Hepatocyte (in vitro differentiated cells): ENCODE measurements at regions not wholly inside any gene's neighbourhood (a gene's known extent, or its start where the extent isn't known, plus 50 kb on each side); places are given as distances from the start of the nearest gene placed in this dataset.
"Not testable (repeated sequence)": the region's sequence is repeated elsewhere in the genome, so short reads cannot be mapped to it uniquely, and the experiment has no call there.

Source experiments
- DNase-seq: peaks from one replicate; pipeline ENCODE4 v3.0.0-alpha.2; 2016; ENCODE audit warnings: low spot score
- H2AFZ ChIP-seq: fragments of 200-600 bp; sonication (generic); 2 replicates; pipeline ENCODE4 v1.6.0; 2016; ENCODE audit warnings: antibody characterized with exemption, mild to moderate bottlenecking
- H3K27ac ChIP-seq: fragments of 200-600 bp; sonication (generic); 2 replicates; pipeline ENCODE4 v1.5.1; 2016; ENCODE audit warnings: mild to moderate bottlenecking
- H3K27me3 ChIP-seq: fragments of 200-600 bp; sonication (generic); 2 replicates; pipeline ENCODE4 v1.6.1; 2016
- H3K36me3 ChIP-seq: fragments of 200-600 bp; sonication (generic); replicated peaks from 2 replicates; pipeline ENCODE4 v1.5.1; 2016; ENCODE audit warnings: low read depth; ENCODE audit not compliant: insufficient read depth
- H3K4me1 ChIP-seq: fragments of 200-600 bp; sonication (generic); 2 replicates; pipeline ENCODE4 v1.5.1; 2016; ENCODE audit warnings: mild to moderate bottlenecking, moderate library complexity; ENCODE audit not compliant: insufficient read depth
- H3K4me2 ChIP-seq: fragments of 200-600 bp; sonication (generic); 2 replicates; pipeline ENCODE4 v1.6.0; 2016
- H3K4me3 ChIP-seq: fragments of 200-600 bp; sonication (generic); 2 replicates; pipeline ENCODE4 v1.5.1; 2016; ENCODE audit warnings: mild to moderate bottlenecking
- H3K79me2 ChIP-seq: fragments of 200-600 bp; sonication (generic); 2 replicates; pipeline ENCODE4 v1.6.0; 2017; ENCODE audit warnings: mild to moderate bottlenecking
- H3K9me2 ChIP-seq: fragments of 200-600 bp; sonication (generic); replicated peaks from 2 replicates; pipeline ENCODE4 v1.6.0; 2017; ENCODE audit warnings: mild to moderate bottlenecking; ENCODE audit not compliant: insufficient read depth
- H3K9me3 ChIP-seq: fragments of 200-600 bp; sonication (generic); 2 replicates; pipeline ENCODE4 v1.5.1; 2016; ENCODE audit warnings: low read depth, mild to moderate bottlenecking
- H4K20me1 ChIP-seq: fragments of 200-600 bp; sonication (generic); 2 replicates; pipeline ENCODE4 v1.6.0; 2016; ENCODE audit warnings: mild to moderate bottlenecking; ENCODE audit not compliant: insufficient read depth, poor library complexity, severe bottlenecking
- EZH2 ChIP-seq: fragments of 200-600 bp; sonication (generic); IDR thresholded peaks from 2 replicates; pipeline ENCODE4 v1.6.1; 2016; ENCODE audit warnings: antibody characterized with exemption, mild to moderate bottlenecking, borderline replicate concordance
- EZH2phosphoT487 ChIP-seq: fragments of 200-600 bp; sonication (generic); IDR thresholded peaks from one replicate; pipeline ENCODE4 v1.6.1; 2018; ENCODE audit warnings: antibody characterized with exemption, mild to moderate bottlenecking, low read depth, moderate library complexity; ENCODE audit not compliant: unreplicated experiment, severe bottlenecking
- WGBS: methylation state at CpG from one replicate; pipeline ENCODE4 v1.1.6; 2016; ENCODE audit warnings: low lambda C conversion rate; ENCODE audit errors: missing lambda C conversion rate; 5-methylcytosine and 5-hydroxymethylcytosine counted together
- TF ChIP-seq, protein P1 (sequence below): fragments of 200-600 bp; sonication (generic); IDR thresholded peaks from 2 replicates; pipeline ENCODE4 v1.5.1; 2016; ENCODE audit warnings: antibody characterized with exemption, mild to moderate bottlenecking; ENCODE audit not compliant: poor library complexity

DNA sequence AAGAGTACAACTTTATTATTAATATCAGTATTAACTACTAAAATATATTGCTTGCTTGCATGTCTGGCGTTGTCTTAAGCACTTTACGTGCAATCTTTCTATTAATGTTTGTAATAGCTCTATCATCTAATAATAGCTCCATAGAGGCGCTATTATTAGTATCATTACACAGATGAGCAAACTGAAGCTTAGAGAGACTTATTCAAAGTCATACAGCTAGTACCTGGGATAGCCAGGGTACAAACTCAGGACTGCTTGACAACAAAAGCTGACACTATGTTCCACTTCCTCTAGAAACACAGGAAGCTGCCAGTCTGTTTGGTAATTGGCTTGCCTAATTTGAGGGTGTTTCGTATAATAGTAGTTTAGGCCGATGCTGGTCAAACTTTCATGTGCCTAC, 523.2 kb downstream of the RMST start:
- Histone ChIP-seq H4K20me1 (no peaks in the 10 kb centered on the region), H3K4me3 (no peak overlapping the region), H2AFZ (no peak overlapping the region), H3K36me3 (no peaks in the 10 kb centered on the region), H3K4me1 (no peaks in the 10 kb centered on the region), H3K79me2 (no peaks in the 10 kb centered on the region), H3K27ac (no peak overlapping the region), H3K9me3 (no peaks in the 10 kb centered on the region), H3K4me2 (no peak overlapping the region), H3K9me2 (no peaks in the 10 kb centered on the region), H3K27me3 (no peaks in the 10 kb centered on the region)
- DNase-seq = no peak
- TF ChIP-seq EZH2phosphoT487 = no peak
- TF ChIP-seq, protein P1, sequence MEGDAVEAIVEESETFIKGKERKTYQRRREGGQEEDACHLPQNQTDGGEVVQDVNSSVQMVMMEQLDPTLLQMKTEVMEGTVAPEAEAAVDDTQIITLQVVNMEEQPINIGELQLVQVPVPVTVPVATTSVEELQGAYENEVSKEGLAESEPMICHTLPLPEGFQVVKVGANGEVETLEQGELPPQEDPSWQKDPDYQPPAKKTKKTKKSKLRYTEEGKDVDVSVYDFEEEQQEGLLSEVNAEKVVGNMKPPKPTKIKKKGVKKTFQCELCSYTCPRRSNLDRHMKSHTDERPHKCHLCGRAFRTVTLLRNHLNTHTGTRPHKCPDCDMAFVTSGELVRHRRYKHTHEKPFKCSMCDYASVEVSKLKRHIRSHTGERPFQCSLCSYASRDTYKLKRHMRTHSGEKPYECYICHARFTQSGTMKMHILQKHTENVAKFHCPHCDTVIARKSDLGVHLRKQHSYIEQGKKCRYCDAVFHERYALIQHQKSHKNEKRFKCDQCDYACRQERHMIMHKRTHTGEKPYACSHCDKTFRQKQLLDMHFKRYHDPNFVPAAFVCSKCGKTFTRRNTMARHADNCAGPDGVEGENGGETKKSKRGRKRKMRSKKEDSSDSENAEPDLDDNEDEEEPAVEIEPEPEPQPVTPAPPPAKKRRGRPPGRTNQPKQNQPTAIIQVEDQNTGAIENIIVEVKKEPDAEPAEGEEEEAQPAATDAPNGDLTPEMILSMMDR = no peak
- TF ChIP-seq EZH2 = no peak
- WGBS = 96% methylated on average over 5 of the region's 5 CpGs

- not testable (repeated sequence) for H4K20me1 ChIP-seq, H3K9me3 ChIP-seq, H3K36me3 ChIP-seq
Measured at GRCh38 chr12:97988588-97988987, 526.0 kb downstream of the RMST start.

GRCh38 chr12:97989366-97989940, 525.9 kb upstream of the TMPO start:
- H2AFZ ChIP-seq = no peak overlapping the region
- H3K79me2 ChIP-seq = no peaks in the 10 kb centered on the region
- TF ChIP-seq EZH2 (no peak), EZH2phosphoT487 (no peak)
- TF ChIP-seq, protein P1 = no peak
- H3K4me3 ChIP-seq = no peak overlapping the region
- no peaks in the 10 kb centered on the region for H4K20me1 ChIP-seq
- no peaks in the 10 kb centered on the region for H3K4me1 ChIP-seq
- no peak overlapping the region for H3K27ac ChIP-seq
- H3K27me3 ChIP-seq = no peaks in the 10 kb centered on the region
- H3K9me2 ChIP-seq = no peaks in the 10 kb centered on the region
- no peaks in the 10 kb centered on the region for H3K9me3 ChIP-seq
- H3K4me2 ChIP-seq = no peak overlapping the region
- no peak for DNase-seq
- no peaks in the 10 kb centered on the region for H3K36me3 ChIP-seq

More at GRCh38 chr12:97988588-97988987, 526.0 kb downstream of the RMST start:
- H3K4me2 ChIP-seq, H3K9me2 ChIP-seq, H3K27me3 ChIP-seq, H3K4me1 ChIP-seq, H2AFZ ChIP-seq, DNase-seq, H3K27ac ChIP-seq, H3K4me3 ChIP-seq, H3K79me2 ChIP-seq: not testable (repeated sequence)

GRCh38 chr12:97994746-97995484, 520.5 kb upstream of the TMPO start:
- H3K27me3 ChIP-seq = no peaks in the 10 kb centered on the region
- DNase-seq = peak; percentile 13
- H3K9me2 ChIP-seq = no peaks in the 10 kb centered on the region
- peak overlapping the region; percentile 44 for H3K27ac ChIP-seq
- no peaks in the 10 kb centered on the region for H3K9me3 ChIP-seq
- no peak overlapping the region for H3K4me2 ChIP-seq
- no peaks in the 10 kb centered on the region for H3K4me1 ChIP-seq
- no peaks in the 10 kb centered on the region for H3K79me2 ChIP-seq
- TF ChIP-seq EZH2 = no peak
- no peak overlapping the region for H3K4me3 ChIP-seq
- H4K20me1 ChIP-seq = no peaks in the 10 kb centered on the region
- no peaks in the 10 kb centered on the region for H3K36me3 ChIP-seq
- 69% methylated on average over 2 of the region's 2 CpGs for WGBS
- no peak overlapping the region for H2AFZ ChIP-seq
